ENCODE measurements at regions not wholly inside any gene's neighbourhood (a gene's known extent, or its start where the extent isn't known, plus 50 kb on each side); places are given as distances from the start of the nearest gene placed in this dataset.
"Not testable (repeated sequence)": the region's sequence is repeated elsewhere in the genome, so short reads cannot be mapped to it uniquely, and the experiment has no call there.

GRCh38 chr21:22311741-22312462, 1313.7 kb downstream of the NCAM2 start:
- no peak for DNase-seq

- no peak for DNase-seq
These were observed 1316.8 kb downstream of the NCAM2 start for GRCh38 chr21:22314963-22315362.

GRCh38 chr21:22319435-22319834, 1321.2 kb downstream of the NCAM2 start:
- DNase-seq = no peak

GRCh38 chr21:22342889-22343288, 1344.7 kb downstream of the NCAM2 start:
- DNase-seq = no peak

GRCh38 chr21:22343303-22343702, 1345.1 kb downstream of the NCAM2 start:
- no peak for DNase-seq

- no peak for DNase-seq
These were observed 1345.5 kb downstream of the NCAM2 start for GRCh38 chr21:22343721-22344120.

- DNase-seq = no peak
These were observed 1347.4 kb downstream of the NCAM2 start for GRCh38 chr21:22345624-22346023.

- DNase-seq = no peak
These were observed 1348.4 kb downstream of the NCAM2 start for GRCh38 chr21:22346576-22346975.

- no peak for DNase-seq
These were observed 1352.9 kb downstream of the NCAM2 start for GRCh38 chr21:22351076-22351475.

- no peak for DNase-seq
These were observed 1353.9 kb downstream of the NCAM2 start for GRCh38 chr21:22352088-22352487.

- no peak for DNase-seq
These were observed 1357.7 kb downstream of the NCAM2 start for GRCh38 chr21:22355949-22356348.

GRCh38 chr21:22356663-22357062, 1358.5 kb downstream of the NCAM2 start:
- DNase-seq = no peak

- DNase-seq = not testable (repeated sequence)
These were observed 1361.4 kb downstream of the NCAM2 start for GRCh38 chr21:22359599-22359998.

- DNase-seq = no peak
These were observed 1365.3 kb downstream of the NCAM2 start for GRCh38 chr21:22363504-22363903.

GRCh38 chr21:22364163-22364562, 1366.0 kb downstream of the NCAM2 start:
- DNase-seq = no peak

GRCh38 chr21:22374218-22374969, 1376.2 kb downstream of the NCAM2 start:
- DNase-seq = no peak

- DNase-seq = not testable (repeated sequence)
These were observed 1379.6 kb downstream of the NCAM2 start for GRCh38 chr21:22377795-22378194.

- no peak for DNase-seq
These were observed 1395.1 kb downstream of the NCAM2 start for GRCh38 chr21:22393324-22393723.

- DNase-seq = no peak
These were observed 1397.8 kb downstream of the NCAM2 start for GRCh38 chr21:22395965-22396364.

- DNase-seq = no peak
These were observed 1401.7 kb downstream of the NCAM2 start for GRCh38 chr21:22399681-22400514.

- DNase-seq = no peak
These were observed 1411.4 kb downstream of the NCAM2 start for GRCh38 chr21:22409571-22409970.

- no peak for DNase-seq
These were observed 1418.3 kb downstream of the NCAM2 start for GRCh38 chr21:22416555-22416954.

Data from fibroblast of skin of scalp (primary cell).